Liver (tissue), 8 donors: ENCODE measurements at regions not wholly inside any gene's neighbourhood (a gene's known extent, or its start where the extent isn't known, plus 50 kb on each side); places are given as distances from the start of the nearest gene placed in this dataset.
A peak's percentile ranks its signal among the peaks of the same experiment; 100 is the strongest.

Source experiments
- DNase-seq: peaks from one replicate; pipeline ENCODE4 v3.0.0-alpha.2; 2017; ENCODE audit warnings: low spot score
- H3K27ac ChIP-seq, 2 donors: one replicate each; pipeline ENCODE4 v1.7.0; 2013; ENCODE audit warnings: inconsistent platforms in 2 of 2, low read length in 2 of 2, control low read depth in 1 of 2, low read depth in 1 of 2, mild to moderate bottlenecking in 1 of 2
- H3K27me3 ChIP-seq, 4 donors: one replicate each; pipeline versions ENCODE4 v1.6.1 to v1.7.0; 2013; ENCODE audit warnings: low read length in 3 of 4, inconsistent platforms in 1 of 4, mild to moderate bottlenecking in 1 of 4, moderate library complexity in 1 of 4; ENCODE audit not compliant: control insufficient read depth in 4 of 4, insufficient read depth in 4 of 4
- H3K36me3 ChIP-seq, 4 donors: one replicate each; pipeline versions ENCODE4 v1.6.1 to v1.7.0; 2013; ENCODE audit warnings: low read length in 3 of 4, mild to moderate bottlenecking in 3 of 4, low read depth in 1 of 4, moderate library complexity in 1 of 4; ENCODE audit not compliant: control insufficient read depth in 4 of 4, insufficient read depth in 3 of 4
- H3K4me1 ChIP-seq, 4 donors: one replicate each; pipeline versions ENCODE4 v1.6.1 to v1.7.0; 2013; ENCODE audit warnings: low read length in 3 of 4, mild to moderate bottlenecking in 3 of 4, moderate library complexity in 1 of 4; ENCODE audit not compliant: control insufficient read depth in 4 of 4, insufficient read depth in 4 of 4
- H3K4me3 ChIP-seq, 3 donors: one replicate each; pipeline versions ENCODE4 v1.6.1 to v1.7.0; 2013; ENCODE audit warnings: low read length in 3 of 3, control low read depth in 1 of 3, low read depth in 1 of 3, mild to moderate bottlenecking in 1 of 3
- H3K9ac ChIP-seq, 2 donors: one replicate each; pipeline ENCODE4 v1.7.0; 2013; ENCODE audit warnings: low read length in 2 of 2, mild to moderate bottlenecking in 2 of 2, moderate library complexity in 2 of 2, control low read depth in 1 of 2, low read depth in 1 of 2
- H3K9me3 ChIP-seq, 4 donors: one replicate each; pipeline versions ENCODE4 v1.6.1 to v1.7.0; 2013; ENCODE audit warnings: low read length in 3 of 4; ENCODE audit not compliant: control insufficient read depth in 4 of 4
- EGR1 ChIP-seq, 2 donors: IDR thresholded peaks; 2 replicates each; pipeline ENCODE4 v1.6.1; 2016 to 2018; ENCODE audit warnings: antibody characterized with exemption in 2 of 2, low read depth in 2 of 2
- GABPA ChIP-seq, 2 donors: IDR thresholded peaks in 1 of 2; conservative IDR thresholded peaks in 1 of 2; 2 replicates each; pipeline ENCODE4 v1.6.1; 2016; ENCODE audit warnings: antibody characterized with exemption in 2 of 2, mild to moderate bottlenecking in 1 of 2, moderate library complexity in 1 of 2
- HNF4A ChIP-seq, 2 donors: conservative IDR thresholded peaks; 2 replicates each; pipeline ENCODE4 v1.6.1; 2016; ENCODE audit warnings: antibody characterized with exemption in 2 of 2, mild to moderate bottlenecking in 2 of 2
- HNF4G ChIP-seq: IDR thresholded peaks from 2 replicates; pipeline ENCODE4 v1.6.1; 2016; ENCODE audit warnings: antibody characterized with exemption
- JUND ChIP-seq, 2 donors: IDR thresholded peaks; 2 replicates each; pipeline ENCODE4 v1.6.1; 2016; ENCODE audit warnings: antibody characterized with exemption in 2 of 2
- NR2F2 ChIP-seq: IDR thresholded peaks from 2 replicates; pipeline ENCODE4 v1.6.1; 2016; ENCODE audit warnings: antibody characterized with exemption
- RAD21 ChIP-seq, 2 donors: IDR thresholded peaks; 2 replicates each; pipeline ENCODE4 v1.6.1; 2016; ENCODE audit warnings: antibody characterized with exemption in 2 of 2, mild to moderate bottlenecking in 2 of 2
- YY1 ChIP-seq: IDR thresholded peaks from 2 replicates; pipeline ENCODE4 v1.6.1; 2016; ENCODE audit warnings: antibody characterized with exemption, mild to moderate bottlenecking
- ZBTB33 ChIP-seq: IDR thresholded peaks from 2 replicates; pipeline ENCODE4 v1.6.1; 2016; ENCODE audit warnings: antibody characterized with exemption
- whole genome bisulfite sequencing: extraction: QIAGEN DNeasy Blood & Tissue Kit; methylation state at CpG from one replicate; pipeline ENCODE4 v1.1.7; 2013; 5-methylcytosine and 5-hydroxymethylcytosine counted together
- TF ChIP-seq, protein P1 (sequence below): IDR thresholded peaks from 2 replicates; pipeline ENCODE4 v1.6.1; 2016; ENCODE audit warnings: antibody characterized with exemption
- TF ChIP-seq, protein P2 (sequence below): fragments of 150-350 bp; IDR thresholded peaks from 2 replicates; pipeline ENCODE4 v1.5.1; 2017; ENCODE audit warnings: improper control_type of control experiment, low read depth, low read length; ENCODE audit not compliant: missing input control
- donor health status: healthy.
- donor health status: healthy.
- donor health status: healthy.
- donor health status: healthy.
- donor health status: healthy.

- no peak overlapping the region for H3K9ac ChIP-seq
- TF ChIP-seq EGR1 (IDR thresholded peaks at IDR 0.05; ENCODE audit: low read depth in 2 of 2) = no peak
- no peak for TF ChIP-seq ZBTB33
- TF ChIP-seq, protein P1, sequence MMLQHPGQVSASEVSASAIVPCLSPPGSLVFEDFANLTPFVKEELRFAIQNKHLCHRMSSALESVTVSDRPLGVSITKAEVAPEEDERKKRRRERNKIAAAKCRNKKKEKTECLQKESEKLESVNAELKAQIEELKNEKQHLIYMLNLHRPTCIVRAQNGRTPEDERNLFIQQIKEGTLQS = no peak
- H3K27me3 ChIP-seq = no peaks in the 10 kb centered on the region
- WGBS = 75% methylated on average over 3 of the region's 3 CpGs
- no peaks in the 10 kb centered on the region for H3K9me3 ChIP-seq
- H3K36me3 ChIP-seq = no peaks in the 10 kb centered on the region
- H3K4me3 ChIP-seq = no peak overlapping the region
- no peak for DNase-seq
- no peak overlapping the region for H3K27ac ChIP-seq
- H3K4me1 ChIP-seq = no peaks in the 10 kb centered on the region
Measured at GRCh38 chr12:126966498-126966897, 1300.5 kb upstream of the TMEM132C start.

DNA sequence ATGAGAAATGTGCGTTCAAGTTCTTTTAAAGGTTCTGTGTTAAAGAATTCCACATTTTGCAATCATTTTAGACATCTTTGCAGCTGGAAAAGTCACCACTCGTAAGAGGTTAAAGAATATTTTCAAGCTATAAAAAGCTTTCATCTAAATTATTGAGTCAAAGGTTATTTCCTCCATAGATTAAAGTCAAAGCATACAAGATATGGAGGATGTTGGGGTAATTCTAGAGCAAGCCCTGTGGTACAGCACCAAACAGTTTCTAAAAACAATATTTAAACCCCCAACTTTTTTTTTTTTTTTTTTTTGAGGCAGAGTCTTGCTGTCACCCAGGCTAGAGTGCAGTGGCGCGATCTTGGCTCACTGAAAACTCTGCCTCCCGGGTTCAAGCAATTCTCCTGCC is 1299.8 kb upstream of the TMEM132C start:
- H3K27ac ChIP-seq = no peak overlapping the region
- no peak for DNase-seq
- no peaks in the 10 kb centered on the region for H3K4me1 ChIP-seq
- no peak overlapping the region for H3K9ac ChIP-seq
- TF ChIP-seq YY1 (no peak), JUND (IDR thresholded peaks at IDR 0.05) (no peak), HNF4G (no peak), GABPA (IDR thresholded peaks at IDR 0.05 in 1 of 2, conservative IDR thresholded peaks at IDR 0.05 in 1 of 2) (no peak), RAD21 (IDR thresholded peaks at IDR 0.05) (no peak), HNF4A (conservative IDR thresholded peaks at IDR 0.05) (no peak), NR2F2 (no peak)
- TF ChIP-seq, protein P2, sequence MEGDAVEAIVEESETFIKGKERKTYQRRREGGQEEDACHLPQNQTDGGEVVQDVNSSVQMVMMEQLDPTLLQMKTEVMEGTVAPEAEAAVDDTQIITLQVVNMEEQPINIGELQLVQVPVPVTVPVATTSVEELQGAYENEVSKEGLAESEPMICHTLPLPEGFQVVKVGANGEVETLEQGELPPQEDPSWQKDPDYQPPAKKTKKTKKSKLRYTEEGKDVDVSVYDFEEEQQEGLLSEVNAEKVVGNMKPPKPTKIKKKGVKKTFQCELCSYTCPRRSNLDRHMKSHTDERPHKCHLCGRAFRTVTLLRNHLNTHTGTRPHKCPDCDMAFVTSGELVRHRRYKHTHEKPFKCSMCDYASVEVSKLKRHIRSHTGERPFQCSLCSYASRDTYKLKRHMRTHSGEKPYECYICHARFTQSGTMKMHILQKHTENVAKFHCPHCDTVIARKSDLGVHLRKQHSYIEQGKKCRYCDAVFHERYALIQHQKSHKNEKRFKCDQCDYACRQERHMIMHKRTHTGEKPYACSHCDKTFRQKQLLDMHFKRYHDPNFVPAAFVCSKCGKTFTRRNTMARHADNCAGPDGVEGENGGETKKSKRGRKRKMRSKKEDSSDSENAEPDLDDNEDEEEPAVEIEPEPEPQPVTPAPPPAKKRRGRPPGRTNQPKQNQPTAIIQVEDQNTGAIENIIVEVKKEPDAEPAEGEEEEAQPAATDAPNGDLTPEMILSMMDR = no peak
- TF ChIP-seq, protein P1 = no peak
- H3K27me3 ChIP-seq = no peaks in the 10 kb centered on the region
- H3K4me3 ChIP-seq = no peak overlapping the region
- H3K9me3 ChIP-seq = no peaks in the 10 kb centered on the region
- 86% methylated on average over 5 of the region's 5 CpGs for WGBS
- no peaks in the 10 kb centered on the region for H3K36me3 ChIP-seq

GRCh38 chr12:126974779-126975178 is 1292.2 kb upstream of the TMEM132C start:
- no peak for DNase-seq
- Histone ChIP-seq H3K27me3 (no peaks in the 10 kb centered on the region), H3K9me3 (no peaks in the 10 kb centered on the region), H3K4me3 (no peak overlapping the region), H3K9ac (no peak overlapping the region), H3K36me3 (no peaks in the 10 kb centered on the region), H3K27ac (no peak overlapping the region), H3K4me1 (no peaks in the 10 kb centered on the region)
- 53% methylated on average over 3 of the region's 3 CpGs for WGBS
- TF ChIP-seq, protein P2 = peak; percentile 3
- TF ChIP-seq HNF4A (conservative IDR thresholded peaks at IDR 0.05) (no peak), RAD21 (IDR thresholded peaks at IDR 0.05) (peak in 1 of 2 donors; percentile 49)
